ENCODE measurements at regions not wholly inside any gene's neighbourhood (a gene's known extent, or its start where the extent isn't known, plus 50 kb on each side); places are given as distances from the start of the nearest gene placed in this dataset.
"Not testable (repeated sequence)": the region's sequence is repeated elsewhere in the genome, so short reads cannot be mapped to it uniquely, and the experiment has no call there.

DNA sequence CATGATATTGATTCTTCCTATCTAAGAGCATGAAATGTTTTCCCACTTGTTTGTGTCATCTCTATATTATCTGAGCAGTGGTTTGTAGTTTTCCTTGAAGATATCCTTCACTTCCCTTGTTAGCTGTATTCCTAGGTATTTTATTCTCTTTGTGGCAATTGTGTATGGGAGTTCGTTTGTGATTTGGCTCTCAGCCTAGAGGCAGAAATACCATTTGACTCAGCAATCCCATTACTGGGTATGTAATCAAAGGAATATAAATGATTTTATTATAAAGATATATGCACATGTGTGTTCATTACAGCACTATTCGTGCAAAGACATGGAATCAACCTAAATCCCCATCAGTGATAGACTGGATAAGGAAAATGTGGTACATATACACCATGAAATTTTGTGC, 172.7 kb upstream of the IL15 start:
- DNase-seq = no peak

- DNase-seq = no peak
Observed at GRCh38 chr4:141464366-141464765, 172.0 kb upstream of the IL15 start.

DNA sequence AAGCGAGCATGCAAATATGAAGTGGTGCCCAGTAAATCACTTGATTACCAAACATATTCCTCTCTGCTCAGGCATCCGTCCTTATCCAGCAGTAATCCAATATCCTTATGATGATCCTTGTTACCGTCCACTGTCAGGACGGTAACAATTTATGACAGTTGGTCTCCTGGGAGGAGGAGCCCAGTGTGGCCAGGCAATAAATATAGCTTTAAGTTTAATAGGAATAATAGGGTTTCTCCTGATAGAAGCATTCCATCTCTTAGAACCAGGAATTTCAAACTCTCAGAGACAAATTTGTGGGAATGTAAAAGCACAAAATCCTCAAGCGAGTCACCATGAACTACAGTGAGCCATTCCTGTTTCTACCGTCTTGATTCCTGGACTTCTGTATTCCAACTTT, 171.2 kb upstream of the IL15 start:
- no peak for DNase-seq

DNA sequence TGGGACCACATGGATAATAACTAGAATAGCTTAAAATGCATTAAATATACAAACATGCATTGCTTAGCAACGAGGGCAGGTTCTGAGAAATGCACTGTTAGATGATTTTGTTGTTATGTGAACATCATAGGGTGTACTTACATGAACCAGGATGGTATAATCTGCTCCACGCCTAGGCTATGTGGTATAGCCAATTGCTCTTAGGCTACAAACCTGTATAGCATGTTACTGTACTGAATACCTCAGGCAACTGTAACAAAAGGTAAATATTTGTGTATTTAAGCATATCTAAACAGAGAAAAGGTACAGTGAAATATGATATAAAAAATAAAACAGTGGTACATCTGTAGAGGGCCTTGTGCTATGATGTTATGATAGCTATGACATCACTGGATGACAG, 169.2 kb upstream of the IL15 start:
- no peak for DNase-seq

GRCh38 chr4:141469392-141469791, 167.0 kb upstream of the IL15 start:
- DNase-seq = no peak

DNA sequence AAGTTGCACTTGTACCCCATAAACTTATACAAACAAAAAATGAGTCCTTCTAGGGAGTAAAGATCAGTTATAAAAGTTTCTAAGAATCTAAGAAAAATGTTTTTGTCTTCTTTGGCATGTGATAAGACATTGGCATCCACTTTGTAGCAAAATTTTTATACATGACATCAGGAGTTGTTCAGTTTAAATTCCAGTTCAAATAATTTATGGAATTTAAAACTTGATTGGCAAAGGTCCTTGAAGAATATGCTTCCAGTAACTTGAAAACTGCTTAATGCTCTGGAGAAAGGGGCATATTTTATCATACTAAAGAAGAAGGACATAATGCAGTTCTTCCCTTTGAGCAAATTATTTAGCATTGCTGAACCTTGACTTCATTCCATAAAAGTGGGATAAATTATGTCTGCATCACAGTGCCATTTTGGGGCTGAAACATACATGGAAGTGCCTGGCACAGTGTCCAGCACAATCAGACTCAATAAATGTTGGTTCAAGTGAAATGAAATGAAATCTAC, 163.3 kb upstream of the IL15 start:
- DNase-seq = no peak

DNA sequence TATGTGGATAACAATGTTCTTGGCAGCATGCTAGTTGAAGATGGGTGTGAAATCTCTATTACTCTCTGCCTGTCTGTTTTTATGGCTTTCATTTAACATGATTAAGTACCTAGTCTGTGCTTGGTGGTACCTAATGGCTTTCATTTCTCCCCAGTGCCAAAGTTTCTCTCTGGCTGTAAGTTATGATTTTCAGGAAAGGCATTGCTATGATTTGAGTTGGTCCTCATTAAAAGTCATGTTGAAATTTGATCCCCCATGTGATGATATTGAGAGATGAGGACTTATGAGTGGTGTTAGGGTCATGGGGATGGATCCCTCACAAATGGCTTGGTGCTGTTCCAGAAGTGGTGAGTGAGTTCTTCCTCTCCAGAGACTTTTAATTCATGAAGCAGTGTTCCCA, 162.4 kb upstream of the IL15 start:
- DNase-seq = no peak

GRCh38 chr4:141480950-141481349, 155.4 kb upstream of the IL15 start:
- DNase-seq = no peak

DNA sequence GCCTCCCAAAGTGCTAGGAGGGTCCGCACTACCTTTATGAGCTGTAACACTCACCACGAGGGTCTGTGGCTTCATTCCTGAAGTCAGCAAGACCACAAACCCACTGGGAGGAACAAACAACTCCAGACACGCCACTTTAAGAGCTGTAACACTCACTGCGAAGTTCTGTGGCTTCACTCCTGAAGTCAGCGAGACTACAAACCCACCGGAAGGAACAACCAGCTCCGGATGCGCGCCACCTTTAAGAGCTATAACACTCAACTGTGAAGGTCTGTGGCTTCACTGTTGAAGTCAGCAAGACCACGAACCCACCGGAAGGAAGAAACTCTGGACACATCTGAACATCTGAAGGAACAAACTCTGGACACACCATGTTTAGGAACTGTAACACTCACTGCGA, 152.1 kb upstream of the IL15 start:
- not testable (repeated sequence) for DNase-seq

DNA sequence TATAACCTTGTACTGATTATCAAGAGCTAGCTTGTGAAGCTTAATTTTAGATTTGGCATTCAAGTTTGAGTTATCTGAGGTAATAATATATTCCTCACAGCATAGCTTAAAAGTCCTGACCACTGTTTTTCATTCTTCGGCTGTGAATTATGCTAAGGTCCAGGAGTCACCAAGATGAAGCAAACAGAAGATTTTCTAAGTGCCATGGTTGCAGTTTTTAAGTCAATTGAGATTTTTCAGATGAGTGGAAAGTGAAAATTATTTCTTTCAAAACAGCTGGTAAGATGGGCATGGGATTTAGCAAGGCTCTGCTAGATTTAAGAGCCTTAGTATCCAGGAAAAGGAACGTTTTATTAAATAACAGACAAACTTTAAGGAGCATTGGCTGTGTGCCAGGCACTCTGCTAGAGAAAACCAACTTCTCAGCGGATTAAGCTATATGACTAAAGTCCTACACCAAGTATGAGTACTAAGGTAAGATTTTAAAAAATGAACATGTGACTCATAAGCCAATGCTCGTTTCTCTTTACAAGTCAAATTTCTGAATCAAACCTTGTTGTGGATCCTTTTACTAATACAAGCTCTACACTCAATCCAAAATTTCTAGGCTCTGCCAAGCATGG, 149.9 kb upstream of the IL15 start:
- no peak for DNase-seq

DNA sequence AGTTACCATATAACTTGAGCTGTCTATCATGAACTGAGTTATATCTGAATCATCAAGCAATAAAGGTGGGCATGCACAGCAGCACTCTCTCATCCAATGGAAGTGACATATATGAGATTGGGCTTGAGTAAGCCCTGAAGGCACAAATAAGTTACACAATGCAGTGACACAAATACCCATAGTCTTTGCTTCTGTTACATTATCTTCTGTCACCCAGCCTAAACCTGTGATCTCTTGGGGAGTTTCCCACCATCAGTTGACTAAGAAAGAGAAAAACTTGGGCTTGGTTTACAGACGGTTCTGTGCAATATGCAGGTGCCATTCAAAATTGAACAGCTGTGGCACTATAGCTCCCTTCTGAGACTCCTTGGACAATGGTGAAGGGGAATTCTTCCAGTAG, 138.8 kb upstream of the IL15 start:
- no peak for DNase-seq

DNA sequence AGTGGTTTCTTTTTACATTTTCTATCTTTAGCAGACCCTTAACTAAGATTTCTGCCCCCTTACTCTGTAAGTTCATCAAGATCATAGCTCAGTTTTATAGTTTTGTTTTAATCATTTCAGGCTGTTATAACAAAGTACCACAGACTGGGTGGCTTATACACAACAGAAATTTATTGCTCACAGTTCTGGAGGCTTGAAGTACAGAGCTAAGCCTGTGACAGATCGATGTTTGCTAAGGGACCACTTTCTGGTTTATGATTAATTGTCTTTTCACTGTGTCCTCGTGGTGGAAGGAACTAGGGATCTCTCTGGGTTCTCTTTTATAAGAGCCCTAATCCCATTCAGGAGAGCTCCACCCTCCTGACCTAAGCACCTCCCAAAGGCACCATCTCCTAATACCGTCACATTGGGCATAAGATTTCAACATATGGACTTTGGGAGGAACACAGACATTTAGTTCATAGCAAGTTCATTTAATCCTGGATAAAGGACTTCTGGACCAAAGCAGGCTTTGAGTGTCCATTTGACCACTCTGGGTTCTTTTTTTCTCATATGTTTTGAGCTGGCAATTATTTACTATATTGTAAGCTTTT, 137.0 kb upstream of the IL15 start:
- DNase-seq = no peak

- no peak for DNase-seq
Observed at GRCh38 chr4:141501395-141501794, 135.0 kb upstream of the IL15 start.

GRCh38 chr4:141501931-141502330, 134.5 kb upstream of the IL15 start:
- DNase-seq = no peak

- DNase-seq = no peak
Observed at GRCh38 chr4:141502755-141503154, 133.6 kb upstream of the IL15 start.

GRCh38 chr4:141503260-141503659, 133.1 kb upstream of the IL15 start:
- DNase-seq = no peak

DNA sequence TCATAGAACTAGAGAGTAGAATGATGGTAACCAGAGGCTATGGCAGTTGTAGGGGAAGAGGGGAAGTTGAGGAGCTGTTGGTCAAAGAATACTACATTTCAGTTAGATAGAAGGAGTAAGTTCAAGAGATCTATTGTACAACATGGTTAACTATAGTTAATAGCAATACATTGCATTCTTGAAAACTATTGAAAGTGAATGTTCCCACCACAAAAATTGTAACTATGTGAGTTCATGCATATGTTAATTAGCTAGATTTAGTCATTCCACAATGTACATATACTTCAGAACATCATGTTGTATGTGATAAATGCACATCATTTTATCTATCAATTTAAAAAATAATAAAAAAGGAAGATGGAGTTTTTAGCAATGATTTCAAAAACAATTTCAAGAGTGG, 125.3 kb upstream of the IL15 start:
- DNase-seq = no peak

DNA sequence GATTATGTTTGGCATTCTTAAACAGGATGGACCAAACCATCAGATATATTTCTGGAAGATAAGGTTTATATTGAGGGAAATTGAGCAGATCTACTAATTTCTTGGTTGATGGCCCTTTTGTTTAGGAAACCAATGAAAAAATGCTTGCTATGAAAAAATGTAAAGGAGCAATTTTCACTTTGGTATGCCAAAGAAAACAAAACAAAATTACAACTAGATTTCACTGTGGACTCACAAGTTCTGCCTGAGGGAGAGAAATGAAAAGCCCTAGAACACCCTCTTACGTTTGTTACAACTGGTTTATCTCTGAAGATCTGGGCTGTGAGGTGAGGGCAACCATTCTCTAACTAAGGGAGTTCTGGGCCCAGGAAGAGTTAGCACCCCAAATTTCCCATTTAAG, 122.5 kb upstream of the IL15 start:
- no peak for DNase-seq

DNA sequence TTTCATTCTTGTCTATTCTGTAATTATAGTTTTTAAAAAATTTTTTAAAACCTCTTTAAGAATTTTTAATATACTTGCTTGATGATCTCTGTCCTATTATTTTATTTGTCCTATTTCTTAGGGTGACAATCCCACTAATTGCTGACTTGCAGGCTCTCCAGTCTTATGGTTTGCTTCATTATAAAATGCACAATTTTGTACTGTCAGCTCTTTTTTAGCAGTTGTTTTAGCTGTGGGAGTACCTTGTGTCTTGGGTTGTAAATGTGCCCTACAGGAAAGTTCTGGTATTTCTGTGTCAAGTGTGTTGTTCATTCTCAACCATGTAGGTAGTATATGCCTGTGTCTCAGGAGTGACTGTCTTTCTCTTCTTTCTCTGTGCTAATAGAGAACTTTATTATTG, 118.2 kb upstream of the IL15 start:
- no peak for DNase-seq

DNA sequence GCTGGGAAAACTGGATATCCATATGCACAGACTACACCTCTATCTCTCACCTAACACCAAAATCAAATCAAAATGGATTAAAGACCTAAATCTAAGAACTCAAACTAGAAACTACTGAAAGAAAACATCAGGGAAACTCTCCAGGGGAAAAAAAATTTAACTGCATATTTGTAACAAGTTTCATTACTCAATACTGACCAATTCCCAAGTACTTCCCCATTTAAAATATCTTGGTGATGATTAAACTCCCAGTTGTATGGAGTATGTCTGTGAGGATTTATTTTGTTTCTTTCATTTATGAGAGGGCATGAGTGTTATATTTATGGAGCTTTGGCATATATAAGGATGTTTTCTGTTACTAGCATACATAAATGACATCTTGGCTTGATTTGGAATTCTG, 112.3 kb upstream of the IL15 start:
- no peak for DNase-seq

DNA sequence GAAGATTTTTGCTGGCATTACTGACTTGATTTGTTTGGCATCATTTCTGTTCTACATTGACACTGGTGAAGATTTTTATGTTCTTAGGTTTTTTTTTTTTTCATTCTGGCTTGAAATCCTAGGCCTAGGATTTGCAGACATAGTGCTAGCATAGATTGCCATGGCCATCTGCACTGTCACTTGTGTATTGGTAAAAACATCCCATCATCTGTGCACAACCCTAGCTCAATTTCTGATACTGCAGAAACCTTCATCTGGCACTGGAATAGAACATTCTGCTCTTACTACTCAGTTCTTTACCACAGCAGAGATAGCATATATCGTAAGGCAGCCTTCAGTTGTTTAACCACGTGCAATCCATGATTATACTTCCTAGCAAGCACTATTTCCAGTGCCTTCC, 111.5 kb upstream of the IL15 start:
- DNase-seq = no peak

- DNase-seq = no peak
Observed at GRCh38 chr4:141530627-141531026, 105.8 kb upstream of the IL15 start.

DNA sequence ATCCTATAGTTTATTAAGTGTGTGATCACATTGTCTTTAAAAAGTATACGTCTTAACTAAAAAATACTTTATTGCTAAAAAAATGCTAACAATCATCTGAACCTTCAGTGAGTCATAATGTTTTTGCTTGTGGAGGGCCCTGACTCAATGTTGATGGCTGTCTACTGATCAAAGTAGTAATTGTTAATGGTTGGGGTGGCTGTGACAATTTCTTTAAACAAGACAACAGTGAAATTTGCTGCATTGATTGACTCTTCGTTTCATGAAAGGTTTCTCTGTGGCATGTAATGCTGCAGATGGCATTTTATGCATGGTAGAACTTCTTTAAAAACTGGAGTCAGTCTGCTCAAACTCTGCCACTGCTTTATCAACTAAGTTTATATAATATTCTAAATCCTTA, 101.4 kb upstream of the IL15 start:
- DNase-seq = no peak

GRCh38 chr4:141538001-141538400, 98.4 kb upstream of the IL15 start:
- no peak for DNase-seq

- no peak for DNase-seq
Observed at GRCh38 chr4:141540643-141541042, 95.7 kb upstream of the IL15 start.

Measured in activated CD8-positive, alpha-beta memory T cell treated with anti-CD3 and anti-CD28 coated beads for 24 hours (primary cell).